HG02759 (cell line): ENCODE measurements at regions not wholly inside any gene's neighbourhood (a gene's known extent, or its start where the extent isn't known, plus 50 kb on each side); places are given as distances from the start of the nearest gene placed in this dataset.

ENCODE experiments used
- ATAC-seq: cut with Tn5 transposase; IDR thresholded peaks from one replicate; pipeline ENCODE4 v1.9.1; 2021; ENCODE audit warnings: mild to moderate bottlenecking, moderate library complexity; ENCODE audit not compliant: unreplicated experiment

- ATAC-seq, result no peak
Measured at GRCh38 chr21:41653954-41654491, 112.8 kb downstream of the RIPK4 start.

DNA sequence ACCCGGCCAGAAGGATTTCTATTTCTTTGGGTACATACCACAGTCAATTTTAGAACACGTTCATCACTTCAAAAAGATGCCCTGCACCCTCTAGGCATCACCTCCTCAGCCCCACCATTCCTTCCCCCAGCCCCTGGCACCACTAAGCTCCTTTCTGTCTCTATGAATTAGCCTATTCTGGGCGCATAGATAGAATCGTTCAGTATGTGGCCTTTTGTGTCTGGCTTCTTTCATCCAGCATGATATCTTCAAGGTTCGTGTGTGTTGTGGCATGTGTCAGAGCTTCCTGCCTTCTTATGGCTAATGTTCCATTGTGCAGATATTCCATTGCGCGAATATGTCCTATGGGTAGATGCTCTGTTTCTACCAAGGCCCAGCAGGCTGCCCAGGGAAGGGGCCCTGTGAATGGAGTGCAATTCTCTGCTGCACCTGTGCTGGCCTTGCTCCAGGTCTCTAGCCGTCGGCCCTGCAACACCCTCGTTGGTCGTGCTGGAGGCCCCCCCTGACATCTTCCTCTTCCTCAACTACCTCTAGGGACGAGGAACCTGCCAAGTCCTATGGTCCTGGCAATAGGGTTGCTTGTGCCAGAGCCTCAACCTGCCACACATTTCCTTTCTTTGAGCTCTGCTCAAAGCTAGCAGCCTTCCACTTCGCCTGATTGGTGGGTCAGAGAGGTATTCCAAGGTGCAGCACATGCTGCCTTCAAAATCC is 113.5 kb downstream of the RIPK4 start:
- ATAC-seq, result no peak

DNA sequence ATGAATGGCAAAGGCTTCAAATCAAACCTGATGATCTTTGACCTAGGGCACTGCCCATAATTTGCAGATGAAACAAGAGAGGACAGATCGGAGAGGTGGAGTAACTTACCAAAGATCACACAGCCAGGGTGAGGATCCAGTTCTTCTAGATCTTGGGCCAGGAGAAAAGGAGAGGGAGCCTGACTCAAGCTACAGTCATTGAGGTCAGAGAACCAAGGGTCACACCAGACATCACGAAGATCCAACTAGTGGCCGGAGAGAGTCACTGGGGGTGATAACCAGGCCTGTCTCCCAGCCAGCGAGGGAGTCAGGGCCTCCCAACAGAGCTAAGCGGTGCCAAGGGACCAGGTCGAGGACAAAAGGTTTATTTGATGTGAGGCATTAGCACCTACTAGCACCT is 115.0 kb downstream of the RIPK4 start:
- no peak for ATAC-seq

GRCh38 chr21:41651406-41651805 is 115.4 kb downstream of the RIPK4 start:
- no peak for ATAC-seq

DNA sequence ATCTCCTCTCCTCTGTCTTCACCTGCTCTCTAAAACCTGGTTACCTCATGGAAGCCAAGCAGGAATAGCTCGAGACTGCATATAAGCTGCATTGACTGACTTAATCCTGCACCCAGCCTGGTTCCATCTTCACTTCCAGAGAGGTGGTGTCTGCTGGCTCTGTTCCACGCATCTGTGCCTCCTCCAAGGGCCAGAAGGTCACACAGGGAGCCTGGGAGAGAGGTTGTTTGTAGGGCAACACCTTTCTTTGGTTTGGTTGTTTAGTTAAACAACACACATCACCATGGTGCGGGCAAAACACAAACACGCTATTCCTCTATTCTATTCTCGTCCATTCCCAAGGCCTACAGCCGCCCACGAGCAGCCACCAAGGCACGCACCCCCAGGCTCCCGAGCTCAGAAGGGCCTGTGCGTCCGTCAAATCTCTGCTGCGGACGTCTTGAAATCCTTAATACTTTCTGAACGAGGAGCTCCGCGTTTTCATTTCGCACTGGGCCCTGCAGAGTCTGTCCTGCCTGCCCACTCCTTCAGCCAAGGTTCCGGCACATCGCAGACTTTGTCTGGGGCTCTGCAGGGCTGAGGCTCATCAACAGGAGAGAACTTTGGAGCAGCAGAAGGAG is 116.2 kb downstream of the RIPK4 start:
- ATAC-seq, result no peak

DNA sequence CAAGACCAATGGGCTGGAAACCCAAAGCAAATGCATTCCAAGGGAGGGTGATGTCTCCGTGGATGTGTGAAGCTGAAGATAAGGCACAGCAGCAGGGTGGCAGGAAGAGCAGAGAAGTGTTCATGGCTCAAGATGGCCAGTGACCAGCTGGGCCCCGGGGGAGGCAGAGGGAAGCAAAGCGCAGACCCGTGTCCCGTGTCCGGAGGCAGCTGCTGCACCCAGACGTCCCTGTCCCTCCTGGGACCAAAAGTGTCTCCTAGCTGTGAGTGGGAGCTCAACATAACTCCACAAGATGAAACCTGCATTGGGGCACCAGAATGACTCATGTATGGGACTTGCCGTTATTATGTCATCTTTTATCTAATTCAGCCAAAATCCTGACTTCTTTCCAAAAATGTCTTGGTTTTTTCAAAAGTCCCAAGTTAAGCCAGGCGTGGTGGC is 118.2 kb downstream of the RIPK4 start:
- no peak for ATAC-seq

DNA sequence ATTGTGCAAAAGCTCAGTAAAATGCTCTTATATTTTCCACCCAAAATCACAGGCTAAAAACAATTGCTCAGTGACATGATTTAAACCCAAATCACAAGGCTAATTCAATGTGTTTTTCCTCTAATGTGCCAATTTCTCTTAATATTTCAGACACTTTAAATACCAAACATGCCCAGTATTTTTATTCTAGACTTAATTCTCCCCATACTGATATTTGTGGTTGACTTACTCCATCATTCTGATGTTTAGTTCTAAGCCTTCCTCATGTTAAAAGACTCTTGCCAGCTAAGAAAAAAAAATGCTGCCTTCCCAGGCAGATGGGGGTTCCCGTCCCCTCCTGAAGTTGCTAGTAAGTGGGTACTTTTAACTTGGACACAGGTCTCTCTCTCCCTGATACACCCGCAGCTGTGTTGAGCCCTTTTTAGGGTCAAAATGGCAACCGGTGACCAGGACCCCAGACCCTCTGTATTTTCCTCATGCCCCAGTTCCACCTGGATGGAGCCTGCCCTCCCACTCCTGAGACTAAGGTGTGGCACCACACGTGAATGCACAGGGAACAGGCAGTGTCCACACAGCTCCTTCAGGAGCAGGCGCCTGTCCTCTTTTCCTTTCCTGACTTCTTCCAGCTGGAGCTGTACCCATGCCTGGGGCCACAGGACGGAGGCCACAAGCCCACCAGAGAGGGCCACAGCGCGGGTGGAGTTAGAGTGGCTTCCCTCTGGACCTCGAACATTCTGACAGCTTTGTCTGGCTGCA is 118.9 kb downstream of the RIPK4 start:
- ATAC-seq, result no peak

- no peak for ATAC-seq
Measured at GRCh38 chr21:41643246-41643966, 123.4 kb downstream of the RIPK4 start.

- ATAC-seq, result no peak
Measured at GRCh38 chr21:41641821-41642701, 124.8 kb downstream of the RIPK4 start.

DNA sequence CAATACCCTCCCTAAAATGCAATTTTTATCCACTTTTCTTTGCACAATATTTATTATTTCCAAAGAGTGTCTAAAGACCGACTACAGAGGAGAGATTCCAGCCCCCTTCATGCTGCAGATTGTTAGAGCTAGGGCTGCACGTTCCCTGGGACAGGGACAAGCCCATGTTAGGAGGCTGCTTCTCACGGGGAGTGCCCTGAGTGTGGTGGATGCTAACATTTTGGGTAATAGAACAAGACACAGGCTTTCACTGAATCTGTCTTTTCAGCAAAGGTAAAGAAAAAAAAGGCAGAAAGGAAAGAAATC is 125.4 kb downstream of the RIPK4 start:
- no peak for ATAC-seq

- ATAC-seq, result no peak
Measured at GRCh38 chr21:41640748-41641509, 125.9 kb downstream of the RIPK4 start.

DNA sequence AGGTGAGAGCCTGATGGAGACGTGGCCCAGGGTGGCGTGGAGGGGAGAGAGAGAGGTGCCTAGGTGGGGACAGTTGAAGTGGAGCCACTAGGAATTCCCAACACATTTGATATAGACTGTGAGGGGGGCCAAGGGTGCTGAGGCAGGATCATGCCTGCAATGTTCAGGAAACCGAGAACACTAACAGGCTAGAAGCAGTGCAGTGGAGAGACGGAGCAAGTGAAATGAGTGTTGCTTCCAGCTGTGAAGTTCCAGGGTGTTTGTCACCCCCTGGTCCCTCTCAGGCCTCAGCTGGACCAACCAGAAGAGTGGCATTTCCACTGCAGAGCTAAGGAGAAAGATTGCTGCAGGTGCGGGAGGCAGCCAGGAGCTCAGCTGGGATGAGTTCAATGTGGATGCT is 127.1 kb downstream of the RIPK4 start:
- ATAC-seq, result no peak

- ATAC-seq, result no peak
Measured at GRCh38 chr21:41639336-41639735, 127.5 kb downstream of the RIPK4 start.

DNA sequence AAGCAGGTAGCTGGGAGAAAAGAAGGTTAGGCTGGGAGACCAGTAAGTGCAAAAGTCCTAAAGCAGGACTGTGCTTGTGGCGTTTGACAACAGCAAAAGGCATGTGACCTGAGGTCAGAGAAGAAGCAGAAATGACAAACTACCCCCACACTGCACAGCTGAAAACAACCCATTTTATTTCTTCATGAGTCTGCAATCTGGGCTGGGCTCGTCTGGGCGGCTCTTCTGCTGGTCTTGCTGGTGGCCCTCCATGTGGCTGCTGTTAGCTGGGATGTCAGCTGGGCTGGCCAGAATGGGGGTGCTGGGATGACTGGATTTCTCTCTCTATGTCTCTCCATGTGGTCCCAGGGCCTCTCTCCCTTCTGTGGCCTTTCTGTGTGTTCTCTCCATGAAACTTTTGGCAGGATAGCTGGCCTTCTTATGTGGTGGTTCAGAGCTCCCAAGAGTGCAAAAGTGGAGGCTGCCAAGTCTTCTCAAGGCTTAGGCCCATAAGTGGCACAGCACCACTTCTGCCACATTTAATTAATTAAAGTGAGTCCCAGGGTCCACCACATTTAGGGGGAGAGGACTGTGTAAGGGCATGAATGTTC is 128.6 kb downstream of the RIPK4 start:
- no peak for ATAC-seq

GRCh38 chr21:41636636-41637630 is 129.0 kb upstream of the TMPRSS2 start:
- no peak for ATAC-seq

DNA sequence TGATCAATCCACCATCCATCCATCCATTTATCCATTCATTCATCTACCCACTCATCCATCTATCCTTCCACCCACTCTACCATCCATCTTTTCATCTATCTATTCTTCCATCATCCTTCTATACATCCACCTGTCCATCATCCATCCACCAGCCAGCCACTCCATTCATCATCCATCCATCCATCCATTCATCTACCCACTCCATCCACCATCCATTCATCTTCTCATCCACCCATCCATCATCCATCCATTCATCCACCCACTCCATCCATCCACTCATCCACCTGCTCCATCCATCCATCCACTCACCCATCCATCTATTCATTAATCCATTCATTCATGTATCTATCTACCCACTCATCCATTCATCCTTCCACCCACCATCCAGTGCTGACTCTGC is 127.9 kb upstream of the TMPRSS2 start:
- no peak for ATAC-seq

- ATAC-seq, result no peak
Measured at GRCh38 chr21:41634858-41635257, 126.9 kb upstream of the TMPRSS2 start.

DNA sequence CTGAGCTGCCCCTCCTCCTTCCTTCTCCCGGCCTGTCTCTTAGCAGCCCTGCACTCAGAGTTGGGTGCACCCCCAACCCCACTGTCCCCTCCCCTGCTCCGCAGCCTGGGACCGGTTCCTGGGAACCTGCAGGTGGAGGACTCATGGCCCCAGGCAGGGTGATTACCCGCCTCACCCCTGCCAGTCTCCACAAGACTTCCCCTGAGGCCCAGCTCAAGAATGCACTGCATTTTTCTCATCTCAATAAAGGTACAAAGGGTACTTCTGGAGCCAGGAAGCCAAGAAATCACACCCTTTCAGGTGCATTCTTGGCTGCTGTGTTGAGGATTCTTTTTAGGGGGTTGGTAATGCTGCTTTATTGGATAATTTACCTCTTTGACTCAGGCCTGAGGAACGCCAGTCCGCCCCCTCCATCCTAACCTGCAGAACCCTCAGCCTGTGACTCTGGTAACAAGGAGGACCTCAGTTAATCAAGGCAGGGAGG is 126.3 kb upstream of the TMPRSS2 start:
- ATAC-seq, result no peak
